ENCODE measurements at regions not wholly inside any gene's neighbourhood (a gene's known extent, or its start where the extent isn't known, plus 50 kb on each side); places are given as distances from the start of the nearest gene placed in this dataset.

GRCh38 chr16:66265556-66266141 lies 100.8 kb upstream of the CDH5 start:
- DNase-seq (ENCODE audit: low read depth) = no peak

GRCh38 chr16:66265048-66265415 lies 101.5 kb upstream of the CDH5 start:
- no peak for DNase-seq (ENCODE audit: low read depth)

GRCh38 chr16:66264311-66265047 lies 102.0 kb upstream of the CDH5 start:
- DNase-seq (ENCODE audit: low read depth) = no peak

- no peak for DNase-seq (ENCODE audit: low read depth)
Measured at GRCh38 chr16:66263973-66264310, 102.5 kb upstream of the CDH5 start.

GRCh38 chr16:66263168-66263972 lies 103.1 kb upstream of the CDH5 start:
- DNase-seq (ENCODE audit: low read depth) = no peak

- peak; percentile 44 for DNase-seq (ENCODE audit: low read depth)
Measured at GRCh38 chr16:66262253-66263167, 104.0 kb upstream of the CDH5 start.

GRCh38 chr16:66261826-66262225 lies 104.7 kb upstream of the CDH5 start:
- DNase-seq (ENCODE audit: low read depth) = no peak

GRCh38 chr16:66260522-66261254 lies 105.8 kb upstream of the CDH5 start:
- DNase-seq (ENCODE audit: low read depth) = no peak

GRCh38 chr16:66258916-66259845 lies 107.3 kb upstream of the CDH5 start:
- no peak for DNase-seq (ENCODE audit: low read depth)

GRCh38 chr16:66256919-66257318 lies 109.6 kb upstream of the CDH5 start:
- no peak for DNase-seq (ENCODE audit: low read depth)

GRCh38 chr16:66255647-66256046 lies 110.8 kb upstream of the CDH5 start:
- DNase-seq (ENCODE audit: low read depth) = no peak

- peak; percentile 30 for DNase-seq (ENCODE audit: low read depth)
Measured at GRCh38 chr16:66254751-66255150, 111.7 kb upstream of the CDH5 start.

- DNase-seq (ENCODE audit: low read depth) = no peak
Measured at GRCh38 chr16:66254106-66254505, 112.4 kb upstream of the CDH5 start.

GRCh38 chr16:66251476-66252160 lies 114.9 kb upstream of the CDH5 start:
- no peak for DNase-seq (ENCODE audit: low read depth)

- DNase-seq (ENCODE audit: low read depth) = peak; percentile 48
Measured at GRCh38 chr16:66250686-66251431, 115.6 kb upstream of the CDH5 start.

GRCh38 chr16:66247516-66248481 lies 118.7 kb upstream of the CDH5 start:
- peak; percentile 37 for DNase-seq (ENCODE audit: low read depth)

GRCh38 chr16:66245868-66246267 lies 120.6 kb upstream of the CDH5 start:
- no peak for DNase-seq (ENCODE audit: low read depth)

- DNase-seq (ENCODE audit: low read depth) = no peak
Measured at GRCh38 chr16:66245072-66245471, 121.4 kb upstream of the CDH5 start.

Data from M059J (cell line).